Myocyte (in vitro differentiated cells): ENCODE measurements at regions not wholly inside any gene's neighbourhood (a gene's known extent, or its start where the extent isn't known, plus 50 kb on each side); places are given as distances from the start of the nearest gene placed in this dataset.

ENCODE experiments used
- DNase-seq: peaks from one replicate; pipeline ENCODE4 v3.0.0-alpha.2; 2012; ENCODE audit warnings: low read depth

- DNase-seq: no peak
Observed at GRCh38 chr4:56093576-56093975, 144.8 kb downstream of the CEP135 start.

GRCh38 chr4:56092540-56092939 is 143.8 kb downstream of the CEP135 start:
- no peak for DNase-seq

GRCh38 chr4:56086561-56086960 is 137.8 kb downstream of the CEP135 start:
- DNase-seq: no peak

GRCh38 chr4:56086073-56086541 is 137.4 kb downstream of the CEP135 start:
- no peak for DNase-seq

GRCh38 chr4:56085275-56085674 is 136.5 kb downstream of the CEP135 start:
- DNase-seq: no peak

GRCh38 chr4:56084851-56085250 is 136.1 kb downstream of the CEP135 start:
- no peak for DNase-seq
